GM18870 (cell line): ENCODE measurements at regions not wholly inside any gene's neighbourhood (a gene's known extent, or its start where the extent isn't known, plus 50 kb on each side); places are given as distances from the start of the nearest gene placed in this dataset.
A peak's percentile ranks its signal among the peaks of the same experiment; 100 is the strongest.

Experiments
- ATAC-seq: cut with Tn5 transposase; IDR thresholded peaks from one replicate; pipeline ENCODE4 v1.9.1; 2021; ENCODE audit warnings: moderate library complexity; ENCODE audit not compliant: unreplicated experiment

GRCh38 chr5:10853154-10853553, 92.1 kb upstream of the DAP start:
- no peak for ATAC-seq

- ATAC-seq: no peak
Observed at GRCh38 chr5:10849278-10849677, 88.2 kb upstream of the DAP start.

DNA sequence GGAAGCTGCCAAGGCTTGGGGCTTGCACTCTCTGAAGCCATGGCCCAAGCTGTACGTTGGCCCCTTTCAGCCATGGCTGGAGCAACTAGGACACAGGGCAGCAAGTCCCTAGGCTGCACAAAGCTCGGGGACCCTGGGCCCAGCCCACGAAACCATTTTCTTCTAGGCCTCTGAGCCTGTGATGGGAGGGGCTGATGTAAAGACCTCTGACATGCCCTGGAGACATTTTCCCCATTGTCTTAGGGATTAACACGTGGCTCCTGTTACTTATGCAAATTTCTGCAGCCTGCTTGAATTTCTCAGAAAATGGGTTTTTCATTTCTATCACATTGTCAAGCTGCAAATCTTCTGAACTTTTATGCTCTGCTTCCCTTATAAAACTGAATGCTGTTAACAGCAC, 83.0 kb upstream of the DAP start:
- no peak for ATAC-seq

DNA sequence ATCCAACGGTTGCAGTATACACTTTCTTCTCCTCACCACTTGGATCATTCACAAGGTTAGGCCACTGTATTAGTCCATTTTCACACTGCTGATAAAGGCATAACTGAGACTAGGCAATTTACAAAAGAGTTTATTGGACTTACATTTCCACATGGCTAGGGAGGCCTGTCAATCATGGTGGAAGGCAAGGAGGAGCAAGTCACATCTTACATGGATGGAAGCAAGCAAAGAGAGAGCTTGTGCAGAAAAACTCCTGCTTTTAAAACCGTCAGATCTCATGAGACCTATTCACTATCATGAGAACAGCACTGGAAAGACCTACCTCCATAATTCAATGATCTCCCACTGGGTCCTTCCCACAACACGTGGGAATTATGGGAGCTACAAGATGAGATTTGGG, 81.8 kb upstream of the DAP start:
- no peak for ATAC-seq

- no peak for ATAC-seq
Observed at GRCh38 chr5:10839916-10840599, 79.0 kb upstream of the DAP start.

- ATAC-seq: no peak
Observed at GRCh38 chr5:10839118-10839517, 78.1 kb upstream of the DAP start.

- ATAC-seq: peak; percentile 82
Observed at GRCh38 chr5:10838038-10838437, 77.0 kb upstream of the DAP start.

DNA sequence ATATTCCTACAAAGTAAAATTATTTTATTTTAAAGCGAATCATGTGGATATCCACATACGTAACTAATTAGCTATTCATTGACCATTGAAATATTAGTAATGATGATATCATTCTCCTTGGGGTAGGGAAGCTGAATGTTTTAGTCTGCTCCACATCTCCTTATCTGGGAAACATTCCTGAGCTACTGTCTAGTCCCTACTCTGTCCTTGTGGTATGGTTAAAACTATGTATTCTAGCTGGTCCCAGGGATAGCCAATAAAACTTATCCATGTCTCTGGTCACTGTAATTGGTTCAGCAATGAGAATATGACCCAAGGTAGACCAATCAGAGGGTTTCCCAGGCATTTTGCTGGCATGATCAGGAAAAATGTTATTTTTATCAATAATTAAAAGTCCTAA, 76.0 kb upstream of the DAP start:
- ATAC-seq: no peak

- ATAC-seq: no peak
Observed at GRCh38 chr5:10834695-10835094, 73.7 kb upstream of the DAP start.

- ATAC-seq: no peak
Observed at GRCh38 chr5:10832987-10833386, 72.0 kb upstream of the DAP start.

DNA sequence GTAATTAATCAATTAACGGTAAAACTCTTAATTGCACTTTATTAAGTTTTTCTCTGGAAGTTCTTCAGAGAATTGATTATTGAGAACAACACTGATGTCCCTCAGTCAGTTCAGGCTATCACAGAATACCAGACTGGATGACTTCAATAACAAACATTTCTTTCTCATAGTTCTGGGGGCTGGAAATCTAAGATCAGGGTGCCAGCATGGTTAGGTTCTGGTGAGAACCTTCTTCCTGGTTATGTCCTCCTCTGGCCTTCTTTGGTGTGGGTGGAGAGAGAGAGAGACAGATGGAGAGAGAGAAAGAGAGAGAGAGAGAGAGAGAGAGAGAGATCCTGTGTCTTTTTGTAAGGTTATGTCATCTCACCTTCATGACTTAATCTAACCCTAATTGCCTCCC, 71.4 kb upstream of the DAP start:
- no peak for ATAC-seq

DNA sequence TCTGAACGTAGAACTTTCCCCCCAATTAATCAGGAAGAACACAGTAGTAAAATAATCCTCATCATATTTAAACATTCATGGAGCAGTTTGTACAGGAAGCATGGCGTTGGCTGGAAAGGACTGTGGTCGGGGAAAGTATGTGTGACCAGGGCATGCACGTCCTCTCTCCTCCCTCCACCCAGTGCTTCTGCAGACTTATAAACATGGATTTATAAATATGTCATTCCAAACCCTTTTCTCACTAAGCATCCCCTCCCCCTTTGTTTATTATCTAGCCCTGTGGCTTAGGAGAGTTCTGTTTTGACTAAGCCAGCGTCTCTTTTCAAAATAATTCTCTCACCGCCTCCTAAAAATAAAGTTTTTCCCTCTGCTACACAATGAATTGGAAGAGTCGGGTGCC, 70.4 kb upstream of the DAP start:
- ATAC-seq: no peak

DNA sequence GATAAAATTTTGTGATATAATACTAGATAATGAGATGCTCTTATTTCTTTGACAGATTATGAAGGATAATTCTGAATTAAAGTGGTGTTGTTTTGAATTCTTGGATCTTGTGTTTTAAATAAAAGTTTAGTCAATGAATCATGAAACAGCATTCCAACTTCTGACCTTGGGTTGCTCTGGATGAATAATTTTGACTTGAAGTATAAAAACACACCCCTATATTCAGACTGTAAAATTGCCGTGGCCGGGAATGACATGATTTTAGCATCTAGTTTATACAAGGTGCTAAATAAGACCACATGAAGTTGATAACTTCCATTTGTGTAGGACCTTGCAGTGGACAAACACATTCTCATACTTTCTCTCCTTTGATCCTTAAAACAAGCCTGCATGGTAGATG, 67.2 kb upstream of the DAP start:
- no peak for ATAC-seq

GRCh38 chr5:10827571-10827970, 66.5 kb upstream of the DAP start:
- ATAC-seq: no peak

- ATAC-seq: no peak
Observed at GRCh38 chr5:10826971-10827370, 65.9 kb upstream of the DAP start.

- ATAC-seq: peak; percentile 89
Observed at GRCh38 chr5:10825897-10826644, 65.0 kb upstream of the DAP start.

DNA sequence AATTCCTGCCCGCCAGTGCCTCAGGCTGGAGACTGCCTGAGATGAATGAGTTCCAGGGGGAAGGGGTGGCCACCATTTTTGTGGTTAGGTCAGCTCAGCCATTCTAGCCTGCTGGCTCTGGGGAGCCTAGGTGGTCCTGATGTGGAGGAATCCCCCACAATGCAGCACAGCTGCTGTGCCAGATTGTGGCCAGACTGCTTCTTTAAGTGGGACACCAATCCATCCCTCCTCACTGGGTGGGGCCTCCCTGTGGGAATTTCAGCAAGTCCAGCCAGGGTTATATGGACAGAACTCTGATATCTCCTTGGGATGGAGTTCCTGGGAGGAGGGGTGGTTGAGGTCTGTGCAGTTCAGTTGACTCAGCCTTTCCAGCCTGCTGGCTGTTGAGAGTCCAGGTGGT, 51.2 kb upstream of the DAP start:
- ATAC-seq: no peak
